Upper lobe of left lung (tissue), 4 donors: ENCODE measurements at regions not wholly inside any gene's neighbourhood (a gene's known extent, or its start where the extent isn't known, plus 50 kb on each side); places are given as distances from the start of the nearest gene placed in this dataset.

Source experiments
- CTCF ChIP-seq, 6 experiments: fragments of 450-650 bp in 4 of 6; fragments of 200-600 bp in 2 of 6; sonication (generic) in 2 of 6; IDR thresholded peaks; one replicate each; pipeline ENCODE4 v1.5.1; 2016 to 2019; ENCODE audit warnings: antibody characterized with exemption in 6 of 6
- POLR2A ChIP-seq, 4 donors: fragments of 450-650 bp; IDR thresholded peaks; one replicate each; pipeline ENCODE4 v1.5.1; 2016 to 2017; ENCODE audit warnings: antibody characterized with exemption in 4 of 4, mild to moderate bottlenecking in 2 of 4

- TF ChIP-seq CTCF (IDR thresholded peaks at IDR 0.05) (no peak), POLR2A (IDR thresholded peaks at IDR 0.05) (no peak)
These were observed 162.5 kb downstream of the ALDH8A1 start for GRCh38 chr6:134787261-134787877.
